Limb (tissue), 2 donors: ENCODE measurements at regions not wholly inside any gene's neighbourhood (a gene's known extent, or its start where the extent isn't known, plus 50 kb on each side); places are given as distances from the start of the nearest gene placed in this dataset.
A peak's percentile ranks its signal among the peaks of the same experiment; 100 is the strongest.
"Not testable (repeated sequence)": the region's sequence is repeated elsewhere in the genome, so short reads cannot be mapped to it uniquely, and the experiment has no call there.

Source experiments
- DNase-seq, 2 donors: peaks; one replicate each; pipeline ENCODE4 v3.0.0-alpha.2; 2016; ENCODE audit errors: extremely low spot score in 2 of 2

GRCh38 chr10:126722726-126723125 lies 52.2 kb upstream of the C10orf90 start:
- no peak for DNase-seq

DNA sequence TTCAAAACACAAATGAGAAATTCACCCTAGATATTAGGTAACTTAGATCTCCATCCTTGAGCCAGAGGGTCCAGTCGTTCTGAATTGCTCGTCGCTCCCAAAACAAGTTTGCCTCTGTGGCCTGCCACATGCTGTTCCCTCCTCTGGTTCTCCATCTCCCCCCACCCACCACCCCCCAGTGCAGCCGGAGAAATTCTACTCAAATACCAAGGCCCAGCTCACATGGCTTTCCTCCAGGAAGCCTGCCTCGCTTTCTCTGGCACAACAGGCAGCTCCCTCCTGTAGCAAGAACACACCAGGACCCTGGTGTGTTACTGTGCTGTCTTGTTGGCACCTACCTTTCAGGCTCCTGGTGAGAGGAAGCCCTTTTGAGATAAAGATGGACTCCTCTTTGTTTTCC lies 52.7 kb upstream of the C10orf90 start:
- DNase-seq: no peak

GRCh38 chr10:126729314-126729870 lies 58.9 kb upstream of the C10orf90 start:
- DNase-seq: no peak

GRCh38 chr10:126730856-126731609 lies 60.5 kb upstream of the C10orf90 start:
- DNase-seq: no peak

DNA sequence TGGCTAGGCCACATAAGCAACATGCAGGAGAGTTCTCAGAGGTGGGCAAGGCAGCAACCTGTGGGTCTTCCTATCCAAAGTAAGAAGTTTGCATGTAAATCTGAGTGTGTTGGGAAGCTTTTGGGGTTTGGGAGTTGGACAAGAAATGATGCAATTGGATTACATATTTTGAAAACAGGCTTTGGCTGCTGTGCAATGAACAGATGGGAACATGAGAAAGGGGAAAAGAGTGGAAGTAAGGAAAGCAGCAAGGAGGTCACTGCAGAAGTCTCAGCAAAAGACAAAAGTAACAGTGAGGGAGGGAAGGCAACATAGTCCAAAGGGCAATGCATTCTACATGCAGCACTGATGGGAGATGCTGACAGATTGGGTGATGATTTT lies 61.1 kb upstream of the C10orf90 start:
- no peak for DNase-seq

- DNase-seq: no peak
Observed at GRCh38 chr10:126732308-126732707, 61.8 kb upstream of the C10orf90 start.

- no peak for DNase-seq
Observed at GRCh38 chr10:126732868-126733267, 62.4 kb upstream of the C10orf90 start.

- DNase-seq: peak in 1 of 2 donors; percentile 30
Observed at GRCh38 chr10:126734015-126734414, 63.5 kb upstream of the C10orf90 start.

DNA sequence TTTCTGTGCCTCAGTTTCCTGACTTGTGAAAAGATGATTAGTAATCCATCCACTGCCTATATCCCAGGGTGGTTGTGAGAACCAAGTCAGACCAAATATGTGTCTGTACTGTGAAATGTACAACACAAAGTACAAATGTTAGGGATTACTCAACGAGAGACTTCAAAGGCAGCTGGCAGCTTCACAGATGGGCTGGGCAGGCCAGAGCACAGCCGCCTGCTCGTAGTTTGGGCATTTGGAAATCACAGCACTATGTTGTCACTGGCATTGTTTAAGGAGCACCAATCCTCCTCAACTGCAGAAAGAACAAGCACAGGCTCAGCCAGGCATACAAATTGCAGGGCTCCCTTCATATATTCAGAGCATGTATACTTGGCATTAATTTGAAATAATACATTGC lies 64.5 kb upstream of the C10orf90 start:
- no peak for DNase-seq

DNA sequence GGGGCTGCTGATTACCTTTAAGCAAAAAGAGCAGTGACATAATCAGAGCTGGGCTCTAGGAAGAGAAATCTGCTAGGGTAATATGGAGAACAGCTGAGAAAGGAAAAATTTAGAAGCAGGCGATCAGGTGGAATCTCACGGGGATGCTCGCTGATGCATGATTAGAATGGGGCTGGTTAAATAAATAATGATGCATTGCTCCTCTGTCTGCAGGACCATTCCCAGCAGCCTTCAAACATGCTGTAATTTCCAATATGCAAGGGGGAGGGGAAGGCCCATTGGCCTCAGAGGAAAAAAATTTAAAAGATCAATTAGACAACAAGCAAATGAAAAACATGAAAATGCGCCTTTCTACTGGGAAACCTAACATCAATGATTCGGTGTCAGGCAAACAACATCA lies 65.6 kb upstream of the C10orf90 start:
- DNase-seq: no peak

DNA sequence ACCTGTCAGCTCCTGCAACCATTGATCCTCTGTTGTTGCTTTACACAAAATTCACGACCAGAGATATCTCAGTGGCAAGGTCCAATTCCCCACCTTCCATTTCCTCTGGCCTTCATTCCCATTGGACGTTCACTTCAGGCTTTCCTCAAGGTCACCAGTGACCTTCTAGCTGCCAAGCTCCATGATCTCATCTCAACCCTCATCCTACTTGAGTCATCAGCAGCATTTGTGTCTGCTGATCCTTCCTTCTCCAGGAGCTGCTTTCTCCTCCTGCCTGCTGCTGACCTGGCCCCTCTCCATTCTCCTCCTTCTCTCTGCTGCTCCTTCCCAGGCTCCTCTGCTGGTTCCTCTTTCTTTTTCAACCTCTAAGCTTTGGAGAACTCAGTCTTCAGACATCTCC lies 66.2 kb upstream of the C10orf90 start:
- DNase-seq: no peak

- DNase-seq: no peak
Observed at GRCh38 chr10:126738001-126738400, 67.5 kb upstream of the C10orf90 start.

- DNase-seq: no peak
Observed at GRCh38 chr10:126744571-126744970, 74.1 kb upstream of the C10orf90 start.

- peak; percentile 82 to 85 for DNase-seq
Observed at GRCh38 chr10:126749015-126749655, 78.6 kb upstream of the C10orf90 start.

DNA sequence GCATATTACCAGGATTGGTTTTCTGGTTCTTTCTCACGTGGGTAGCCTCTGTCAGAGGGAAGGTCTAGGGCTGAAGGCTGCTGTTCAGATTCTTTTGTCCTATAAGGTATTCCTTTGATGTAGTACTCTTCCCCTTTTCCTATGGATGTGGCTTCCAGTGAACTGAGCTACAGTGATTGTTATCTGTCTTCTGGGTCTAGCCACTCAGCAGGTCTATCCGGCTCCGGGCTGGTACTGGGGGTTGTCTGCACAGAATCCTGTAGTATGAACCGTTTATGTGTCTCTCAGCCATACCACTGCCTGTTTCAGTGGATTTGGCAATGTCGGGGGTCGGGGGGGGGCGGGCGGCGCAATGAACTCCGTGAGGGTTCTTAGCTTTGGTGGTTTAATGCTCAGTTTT lies 84.5 kb upstream of the C10orf90 start:
- DNase-seq: no peak

DNA sequence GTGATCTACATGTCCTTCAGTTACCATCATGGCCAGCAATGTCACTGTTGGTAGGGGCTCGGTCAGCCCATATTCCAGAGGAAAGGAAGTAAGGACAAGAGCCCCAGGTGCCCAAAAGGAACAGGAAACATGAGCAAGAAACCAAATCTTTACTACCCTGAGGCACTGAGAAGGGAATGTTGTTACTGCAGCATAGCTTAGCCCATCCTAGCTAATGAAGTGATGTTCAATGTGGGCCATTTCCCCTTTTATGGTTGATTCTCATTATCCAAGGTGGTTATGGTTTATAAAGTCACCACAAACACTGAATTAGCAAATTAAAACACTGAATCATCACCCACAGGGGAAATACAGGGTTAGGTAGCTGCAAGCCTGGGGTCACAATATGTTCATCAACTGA lies 88.4 kb upstream of the C10orf90 start:
- no peak for DNase-seq

DNA sequence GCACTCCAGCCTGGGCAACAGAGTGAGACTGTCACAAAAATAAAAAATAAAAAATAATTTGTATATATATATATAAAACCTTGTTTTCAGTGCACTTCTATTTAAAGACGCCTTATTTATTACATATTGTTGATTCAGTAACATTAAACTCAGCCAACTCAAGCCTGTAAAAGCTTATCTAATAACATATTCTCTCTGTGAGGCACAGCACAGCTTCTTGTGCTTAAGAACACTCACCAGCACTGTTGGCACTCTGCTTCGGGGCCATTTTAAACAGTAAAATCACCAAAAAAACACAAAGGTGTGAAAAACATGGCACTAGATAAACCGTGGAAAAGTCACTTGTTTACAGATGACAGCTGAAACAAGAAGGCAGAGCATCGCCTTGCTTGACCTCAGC lies 89.0 kb upstream of the C10orf90 start:
- DNase-seq: no peak

DNA sequence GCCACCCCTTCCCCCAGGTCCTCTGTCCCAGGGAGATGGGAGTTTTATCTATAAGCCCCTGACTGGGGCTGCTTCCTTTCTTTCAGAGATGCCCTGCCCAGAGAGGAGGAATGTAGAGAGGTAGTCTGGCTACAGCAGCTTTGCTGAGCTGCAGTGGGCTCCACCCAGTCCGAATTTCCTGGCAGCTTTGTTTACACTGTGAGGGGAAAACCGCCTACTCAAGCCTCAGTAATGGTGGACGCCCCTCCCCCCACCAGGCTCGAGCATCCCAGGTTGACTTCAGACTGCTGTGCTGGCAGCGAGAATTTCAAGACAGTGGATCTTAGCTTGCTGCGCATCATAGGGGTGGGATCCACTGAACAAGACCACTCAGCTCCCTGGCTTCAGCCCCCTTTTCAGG lies 96.2 kb upstream of the C10orf90 start:
- DNase-seq: not testable (repeated sequence)

DNA sequence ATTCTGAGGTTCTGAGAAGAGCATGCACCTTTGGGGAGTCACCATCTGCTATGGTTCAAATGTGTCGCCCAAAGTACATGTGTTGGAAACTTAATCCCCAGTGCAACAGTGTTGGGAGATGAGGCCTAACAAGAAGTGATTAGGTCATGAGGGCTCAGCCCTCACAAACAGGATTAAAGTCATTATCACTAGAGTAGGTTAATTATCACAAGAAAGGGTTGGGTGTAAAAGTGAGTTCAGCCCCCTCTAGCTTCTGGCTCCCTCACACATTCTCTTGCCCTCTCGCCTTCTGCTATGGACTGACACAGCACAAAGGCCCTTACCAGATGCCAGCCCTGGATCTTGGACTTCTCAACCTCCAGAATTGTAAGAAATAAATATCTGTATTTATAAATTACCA lies 100.3 kb upstream of the C10orf90 start:
- no peak for DNase-seq

DNA sequence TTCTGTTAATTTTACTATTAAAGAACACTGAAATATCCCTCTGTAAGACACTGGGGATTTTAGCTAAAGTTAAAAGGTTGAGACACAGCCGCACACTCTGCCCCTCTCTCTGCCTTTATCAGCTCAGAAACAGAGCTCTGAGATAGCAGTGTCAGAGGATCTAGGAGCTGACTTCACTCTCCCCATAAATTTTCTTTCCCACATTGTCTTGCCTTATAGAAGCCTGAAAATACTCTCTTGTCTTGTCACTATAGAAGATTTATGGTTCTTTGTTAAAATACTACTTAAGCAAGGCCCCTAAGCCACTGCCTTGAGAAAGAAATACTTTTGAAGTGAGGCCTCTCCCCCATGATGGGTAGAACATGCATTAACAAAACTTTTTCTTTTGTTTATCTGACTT lies 105.7 kb upstream of the C10orf90 start:
- DNase-seq: no peak

DNA sequence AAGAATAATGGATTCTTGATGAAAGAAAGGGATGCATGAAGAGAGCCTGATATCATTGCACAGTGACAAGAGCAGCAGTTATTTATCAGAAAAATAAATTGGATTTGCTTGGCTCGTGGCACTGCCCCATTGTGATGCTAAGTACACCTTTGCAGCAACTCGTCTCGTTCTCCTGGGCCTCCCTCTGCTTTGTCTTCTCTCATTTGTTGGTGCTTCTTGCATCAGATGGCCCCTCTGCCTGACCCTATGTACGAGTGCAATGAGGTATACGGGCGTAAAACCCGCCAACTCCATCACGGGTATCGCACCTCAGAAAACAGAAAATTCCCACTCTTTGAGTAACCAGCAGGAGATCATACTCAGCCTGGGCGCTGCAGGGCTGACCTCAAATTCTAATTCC lies 107.2 kb upstream of the C10orf90 start:
- no peak for DNase-seq

DNA sequence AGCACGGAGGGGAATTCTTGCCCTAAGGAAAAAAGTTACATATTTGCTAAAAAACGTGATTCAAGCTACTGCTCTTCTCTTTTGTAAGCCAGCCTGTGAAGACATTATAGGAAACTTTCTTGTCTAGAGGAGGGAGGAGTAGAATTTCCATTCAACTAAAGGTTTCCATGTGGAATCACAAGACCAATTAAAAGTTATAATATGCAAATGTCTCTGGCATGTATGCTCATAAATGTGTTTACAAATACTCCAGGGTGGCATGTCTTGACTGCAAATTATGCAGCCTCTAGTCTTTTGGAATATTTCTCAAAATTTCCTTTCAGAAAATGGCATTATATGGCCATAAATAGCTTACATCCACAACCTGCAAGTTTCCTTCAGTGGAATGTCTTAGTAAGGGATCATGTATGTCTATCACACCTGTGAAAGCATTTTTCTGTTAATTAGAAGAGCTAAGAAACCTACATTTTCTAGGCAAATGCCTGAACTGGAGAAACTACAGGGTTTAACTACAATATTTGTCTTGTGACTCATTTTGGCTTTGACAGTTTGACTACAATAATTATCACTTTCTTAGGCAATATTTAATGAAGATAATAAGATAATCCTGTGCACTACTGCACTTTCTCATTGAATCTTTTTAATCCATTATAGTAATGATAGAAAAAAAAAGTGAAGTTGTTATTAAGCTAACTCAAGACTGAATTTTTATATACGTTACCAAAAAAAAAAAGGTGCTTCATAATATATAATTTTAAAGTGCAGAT lies 111.1 kb upstream of the C10orf90 start:
- DNase-seq: no peak
